ENCODE measurements at regions not wholly inside any gene's neighbourhood (a gene's known extent, or its start where the extent isn't known, plus 50 kb on each side); places are given as distances from the start of the nearest gene placed in this dataset.

- DNase-seq = no peak
These were observed 330.3 kb upstream of the FAM241A start for GRCh38 chr4:111814961-111815360.

GRCh38 chr4:111821342-111821741, 323.9 kb upstream of the FAM241A start:
- DNase-seq = no peak

GRCh38 chr4:111836601-111837000, 308.7 kb upstream of the FAM241A start:
- DNase-seq = no peak

- DNase-seq = no peak
These were observed 307.5 kb upstream of the FAM241A start for GRCh38 chr4:111837761-111838160.

- no peak for DNase-seq
These were observed 306.8 kb upstream of the FAM241A start for GRCh38 chr4:111838406-111838930.

- no peak for DNase-seq
These were observed 306.1 kb upstream of the FAM241A start for GRCh38 chr4:111839141-111839540.

- DNase-seq = no peak
These were observed 302.9 kb upstream of the FAM241A start for GRCh38 chr4:111842336-111842735.

GRCh38 chr4:111847296-111848008, 297.8 kb upstream of the FAM241A start:
- DNase-seq = no peak

- DNase-seq = no peak
These were observed 295.4 kb upstream of the FAM241A start for GRCh38 chr4:111849746-111850284.

- DNase-seq = peak; percentile 29
These were observed 290.7 kb upstream of the FAM241A start for GRCh38 chr4:111854494-111855087.

GRCh38 chr4:111855308-111855707, 289.9 kb upstream of the FAM241A start:
- DNase-seq = no peak

- no peak for DNase-seq
These were observed 281.2 kb upstream of the FAM241A start for GRCh38 chr4:111864066-111864465.

- no peak for DNase-seq
These were observed 275.9 kb upstream of the FAM241A start for GRCh38 chr4:111869339-111869738.

GRCh38 chr4:111871802-111872201, 273.5 kb upstream of the FAM241A start:
- no peak for DNase-seq

- DNase-seq = no peak
These were observed 271.5 kb upstream of the FAM241A start for GRCh38 chr4:111873801-111874200.

- peak; percentile 55 for DNase-seq
These were observed 265.7 kb upstream of the FAM241A start for GRCh38 chr4:111879539-111879938.

GRCh38 chr4:111880116-111880515, 265.1 kb upstream of the FAM241A start:
- no peak for DNase-seq

- peak; percentile 96 for DNase-seq
These were observed 261.7 kb upstream of the FAM241A start for GRCh38 chr4:111883557-111883999.

- DNase-seq = no peak
These were observed 254.8 kb upstream of the FAM241A start for GRCh38 chr4:111890412-111890811.

- DNase-seq = no peak
These were observed 239.7 kb upstream of the FAM241A start for GRCh38 chr4:111905511-111905910.

- DNase-seq = no peak
These were observed 225.6 kb upstream of the FAM241A start for GRCh38 chr4:111919639-111920038.

GRCh38 chr4:111921714-111922113, 223.5 kb upstream of the FAM241A start:
- DNase-seq = no peak

- no peak for DNase-seq
These were observed 221.5 kb upstream of the FAM241A start for GRCh38 chr4:111923786-111924185.

GRCh38 chr4:111924696-111925095, 220.6 kb upstream of the FAM241A start:
- no peak for DNase-seq

Data from COR-L47 (cell line).